Astrocyte (in vitro differentiated cells and primary cell): ENCODE measurements at regions not wholly inside any gene's neighbourhood (a gene's known extent, or its start where the extent isn't known, plus 50 kb on each side); places are given as distances from the start of the nearest gene placed in this dataset.
"Not testable (repeated sequence)": the region's sequence is repeated elsewhere in the genome, so short reads cannot be mapped to it uniquely, and the experiment has no call there.

Experiments
- DNase-seq: peaks from one replicate; pipeline ENCODE4 v3.0.0-alpha.2; 2010; ENCODE audit warnings: low read depth
- FAIRE-seq: peaks from 2 replicates; lab custom pipeline; 2011; peaks lifted over from hg19 to GRCh38; lab: Jason Lieb, UNC
- H2AFZ ChIP-seq: 2 replicates; pipeline ENCODE4 v1.6.0; 2012; ENCODE audit warnings: low read depth, low read length, inconsistent platforms
- H3K27ac ChIP-seq: 2 replicates; pipeline ENCODE4 v1.5.1; 2011; ENCODE audit warnings: low read depth, low read length, inconsistent platforms
- H3K27me3 ChIP-seq: 2 replicates; pipeline ENCODE4 v1.6.0; 2011; ENCODE audit warnings: low read length, inconsistent platforms; ENCODE audit not compliant: insufficient read depth
- H3K36me3 ChIP-seq: 2 replicates; pipeline ENCODE4 v1.5.1; 2011; ENCODE audit warnings: low read length, inconsistent platforms; ENCODE audit not compliant: insufficient read depth
- H3K4me1 ChIP-seq: 2 replicates; pipeline ENCODE4 v1.5.1; 2011; ENCODE audit warnings: low read length, inconsistent platforms; ENCODE audit not compliant: insufficient read depth
- H3K4me2 ChIP-seq: 2 replicates; pipeline ENCODE4 v1.6.0; 2012; ENCODE audit warnings: low read length, inconsistent platforms
- H3K4me3 ChIP-seq: 2 replicates; pipeline ENCODE4 v1.5.1; 2011; ENCODE audit warnings: low read depth, mild to moderate bottlenecking, low read length, inconsistent platforms; ENCODE audit not compliant: insufficient read depth
- H3K79me2 ChIP-seq: 2 replicates; pipeline ENCODE4 v1.6.0; 2012; ENCODE audit warnings: mild to moderate bottlenecking, low read length, inconsistent platforms; ENCODE audit not compliant: insufficient read depth
- H3K9ac ChIP-seq: 2 replicates; pipeline ENCODE4 v1.6.0; 2012; ENCODE audit warnings: mild to moderate bottlenecking, low read length, inconsistent platforms
- H3K9me3 ChIP-seq: 2 replicates; pipeline ENCODE4 v1.5.1; 2012; ENCODE audit warnings: low read depth, mild to moderate bottlenecking, low read length, inconsistent platforms; ENCODE audit not compliant: insufficient read depth
- H4K20me1 ChIP-seq: 2 replicates; pipeline ENCODE4 v1.6.0; 2012; ENCODE audit warnings: low read length, inconsistent platforms; ENCODE audit not compliant: insufficient read depth
- H3K27ac Mint-ChIP-seq: one replicate; pipeline ENCODE4 v1.8.0; 2021; ENCODE audit warnings: mild to moderate bottlenecking, mixed read lengths; ENCODE audit not compliant: unreplicated experiment
- H3K27me3 Mint-ChIP-seq: one replicate; pipeline ENCODE4 v1.8.0; 2021; ENCODE audit warnings: low read depth, mixed read lengths; ENCODE audit not compliant: unreplicated experiment
- H3K36me3 Mint-ChIP-seq: one replicate; pipeline ENCODE4 v1.8.0; 2021; ENCODE audit warnings: low read depth, mixed read lengths; ENCODE audit not compliant: unreplicated experiment
- H3K4me1 Mint-ChIP-seq: one replicate; pipeline ENCODE4 v1.8.0; 2021; ENCODE audit warnings: low read depth, mixed read lengths; ENCODE audit not compliant: unreplicated experiment
- H3K4me3 Mint-ChIP-seq: one replicate; pipeline ENCODE4 v1.8.0; 2021; ENCODE audit warnings: mild to moderate bottlenecking, moderate library complexity, mixed read lengths; ENCODE audit not compliant: unreplicated experiment
- H3K9me3 Mint-ChIP-seq: one replicate; pipeline ENCODE4 v1.8.0; 2021; ENCODE audit warnings: mild to moderate bottlenecking, mixed read lengths; ENCODE audit not compliant: unreplicated experiment
- CTCF ChIP-seq: IDR thresholded peaks from 2 replicates; pipeline ENCODE4 v1.5.1; 2011; ENCODE audit warnings: low read depth, mild to moderate bottlenecking, inconsistent platforms, low read length, moderate library complexity; ENCODE audit not compliant: insufficient read depth
- EZH2 ChIP-seq: IDR thresholded peaks from 2 replicates; pipeline ENCODE4 v1.6.1; 2012; ENCODE audit warnings: mild to moderate bottlenecking, low read length, inconsistent platforms; ENCODE audit not compliant: insufficient read depth

GRCh38 chr9:101840694-101841188 is 102.3 kb upstream of the GRIN3A start:
- no peaks in the 10 kb centered on the region for H3K27me3 Mint-ChIP-seq
- no peak overlapping the region for H3K4me3 Mint-ChIP-seq
- no peak overlapping the region for H3K9ac ChIP-seq
- no peaks in the 10 kb centered on the region for H3K9me3 ChIP-seq
- DNase-seq = no peak
- no peaks in the 10 kb centered on the region for H3K36me3 ChIP-seq
- H3K4me1 Mint-ChIP-seq = no peaks in the 10 kb centered on the region
- no peak for FAIRE-seq
- no peaks in the 10 kb centered on the region for H3K9me3 Mint-ChIP-seq
- TF ChIP-seq EZH2 (no peak), CTCF (no peak)
- H3K27ac Mint-ChIP-seq = no peak overlapping the region
- no peak overlapping the region for H2AFZ ChIP-seq
- no peaks in the 10 kb centered on the region for H3K27me3 ChIP-seq
- H3K4me2 ChIP-seq = no peak overlapping the region
- no peaks in the 10 kb centered on the region for H3K36me3 Mint-ChIP-seq
- no peak overlapping the region for H3K27ac ChIP-seq
- no peaks in the 10 kb centered on the region for H3K4me1 ChIP-seq
- H3K4me3 ChIP-seq = no peak overlapping the region
- no peaks in the 10 kb centered on the region for H3K79me2 ChIP-seq
- no peaks in the 10 kb centered on the region for H4K20me1 ChIP-seq

GRCh38 chr9:101838988-101839387 is 100.5 kb upstream of the GRIN3A start:
- FAIRE-seq, H3K4me1 Mint-ChIP-seq, DNase-seq, H3K27ac Mint-ChIP-seq, H3K27ac ChIP-seq, H3K4me3 Mint-ChIP-seq, H3K9ac ChIP-seq, H3K9me3 ChIP-seq, H3K79me2 ChIP-seq, H3K27me3 ChIP-seq, H3K4me2 ChIP-seq, H4K20me1 ChIP-seq, H3K4me1 ChIP-seq, H3K27me3 Mint-ChIP-seq, H3K36me3 Mint-ChIP-seq, H3K36me3 ChIP-seq, H3K9me3 Mint-ChIP-seq, H2AFZ ChIP-seq, H3K4me3 ChIP-seq: not testable (repeated sequence)

GRCh38 chr9:101836021-101836420 is 97.6 kb upstream of the GRIN3A start:
- Histone ChIP-seq H3K27me3 (no peaks in the 10 kb centered on the region), H3K4me2 (no peak overlapping the region), H3K36me3 (no peaks in the 10 kb centered on the region), H3K9me3 (no peaks in the 10 kb centered on the region), H2AFZ (no peak overlapping the region), H3K4me1 (no peaks in the 10 kb centered on the region), H3K4me3 (no peak overlapping the region), H3K79me2 (no peaks in the 10 kb centered on the region), H4K20me1 (no peaks in the 10 kb centered on the region), H3K9ac (no peak overlapping the region), H3K27ac (no peak overlapping the region)
- H3K9me3 Mint-ChIP-seq = peaks cover 3% of the 10 kb centered on the region
- H3K27ac Mint-ChIP-seq = no peak overlapping the region
- H3K4me3 Mint-ChIP-seq = no peak overlapping the region
- no peaks in the 10 kb centered on the region for H3K27me3 Mint-ChIP-seq
- H3K36me3 Mint-ChIP-seq = no peaks in the 10 kb centered on the region
- no peak for DNase-seq
- no peak for FAIRE-seq
- TF ChIP-seq EZH2 = no peak
- TF ChIP-seq CTCF = no peak
- H3K4me1 Mint-ChIP-seq = no peaks in the 10 kb centered on the region
